Naive thymus-derived CD8-positive, alpha-beta T cell (primary cell): ENCODE measurements at regions not wholly inside any gene's neighbourhood (a gene's known extent, or its start where the extent isn't known, plus 50 kb on each side); places are given as distances from the start of the nearest gene placed in this dataset.

Experiments
- ATAC-seq, 2 donors: fragments of 150-1000 bp; cut with Tn5 transposase in 1 of 2; sonication (Bioruptor Pico), chemical (Tn5 transposase) in 1 of 2; 1 replicate in 1 of 2; 2 replicates in 1 of 2; pipeline ENCODE4 v1.10.0; 2021; ENCODE audit warnings: mild to moderate bottlenecking in 2 of 2, moderate library complexity in 2 of 2
- POLR2A ChIA-PET: fragments of 350-600 bp; sonication (Branson Sonifier 250); formaldehyde crosslinking; loops from one replicate; lab custom pipeline; 2021; ENCODE audit warnings: antibody characterized with exemption; lab: Charles Lee
- DNase-seq, 10 donors: peaks; one replicate each; pipeline versions ENCODE4 v3.0.0 to v3.0.0-alpha.2; 2020 to 2022
- H3K27ac Mint-ChIP-seq, 10 donors: one replicate each; pipeline ENCODE4 v1.8.0; 2020 to 2022; ENCODE audit warnings: mild to moderate bottlenecking in 10 of 10, mixed read lengths in 10 of 10, moderate library complexity in 4 of 10, inconsistent platforms in 1 of 10
- H3K27me3 Mint-ChIP-seq, 5 donors: one replicate each; pipeline ENCODE4 v1.8.0; 2021 to 2022; ENCODE audit warnings: mixed read lengths in 5 of 5
- H3K36me3 Mint-ChIP-seq, 3 donors: one replicate each; pipeline ENCODE4 v1.8.0; 2020 to 2022; ENCODE audit warnings: mixed read lengths in 3 of 3, mild to moderate bottlenecking in 2 of 3, inconsistent platforms in 1 of 3
- H3K4me1 Mint-ChIP-seq, 4 donors: one replicate each; pipeline ENCODE4 v1.8.0; 2021 to 2022; ENCODE audit warnings: mixed read lengths in 4 of 4
- H3K4me3 Mint-ChIP-seq, 10 donors: one replicate each; pipeline ENCODE4 v1.8.0; 2020 to 2022; ENCODE audit warnings: mild to moderate bottlenecking in 10 of 10, mixed read lengths in 10 of 10, moderate library complexity in 6 of 10, inconsistent platforms in 1 of 10
- H3K9me3 Mint-ChIP-seq, 9 donors: one replicate each; pipeline ENCODE4 v1.8.0; 2020 to 2022; ENCODE audit warnings: mixed read lengths in 9 of 9, mild to moderate bottlenecking in 3 of 9, inconsistent platforms in 1 of 9, moderate library complexity in 1 of 9

- H3K4me1 Mint-ChIP-seq, result no peaks in the 10 kb centered on the region
- no peak for ATAC-seq
- POLR2A ChIA-PET, result no interaction called here
These were observed 91.3 kb upstream of the ADAMTS2 start for GRCh38 chr5:179436321-179437122.

GRCh38 chr5:179435731-179436315, 90.6 kb upstream of the ADAMTS2 start:
- peak overlapping the region in 1 of 10 donors; percentile 51 for H3K27ac Mint-ChIP-seq
- DNase-seq, result no peak
- no peaks in the 10 kb centered on the region for H3K4me1 Mint-ChIP-seq
- ATAC-seq, result no peak
- peaks cover 0 to 21% (median 6%) of the 10 kb centered on the region in 5 donors for H3K27me3 Mint-ChIP-seq
- no peak overlapping the region for H3K4me3 Mint-ChIP-seq
- POLR2A ChIA-PET, result no interaction called here
- peaks cover 0 to 13% (median 2%) of the 10 kb centered on the region in 9 donors for H3K9me3 Mint-ChIP-seq
- peaks cover 0 to 5% (median 0%) of the 10 kb centered on the region in 3 donors for H3K36me3 Mint-ChIP-seq

More at GRCh38 chr5:179436321-179437122, 91.3 kb upstream of the ADAMTS2 start:
- Mint-ChIP-seq H3K36me3 (peaks cover 0 to 5% (median under 1%) of the 10 kb centered on the region in 3 donors), H3K27ac (peak overlapping the region in 1 of 10 donors; percentile 51), H3K4me3 (no peak overlapping the region), H3K27me3 (peaks cover 0 to 22% (median 6%) of the 10 kb centered on the region in 5 donors), H3K9me3 (peaks cover 0 to 13% (median 2%) of the 10 kb centered on the region in 9 donors)
- no peak for DNase-seq

- no peaks in the 10 kb centered on the region for H3K4me1 Mint-ChIP-seq
- H3K4me3 Mint-ChIP-seq, result no peak overlapping the region
- H3K36me3 Mint-ChIP-seq, result peaks cover 0 to 5% (median 0%) of the 10 kb centered on the region in 3 donors
- DNase-seq (no peak), ATAC-seq (no peak)
- POLR2A ChIA-PET, result no interaction called here
- peaks cover 0 to 13% (median 2%) of the 10 kb centered on the region in 9 donors for H3K9me3 Mint-ChIP-seq
- peak overlapping the region in 1 of 10 donors; percentile 9 for H3K27ac Mint-ChIP-seq
- peaks cover 0 to 15% (median 6%) of the 10 kb centered on the region in 5 donors for H3K27me3 Mint-ChIP-seq
These were observed 89.9 kb upstream of the ADAMTS2 start for GRCh38 chr5:179435181-179435580.

- ATAC-seq, result no peak
- POLR2A ChIA-PET, result no interaction called here
- Mint-ChIP-seq H3K27ac (no peak overlapping the region), H3K27me3 (peaks cover 0 to 9% (median 6%) of the 10 kb centered on the region in 5 donors), H3K4me1 (no peaks in the 10 kb centered on the region), H3K36me3 (peaks cover 0 to 5% (median 0%) of the 10 kb centered on the region in 3 donors), H3K9me3 (peaks cover 0 to 13% (median 2%) of the 10 kb centered on the region in 9 donors), H3K4me3 (no peak overlapping the region)
- DNase-seq, result no peak
These were observed 87.3 kb upstream of the ADAMTS2 start for GRCh38 chr5:179432547-179432946.

- Mint-ChIP-seq H3K36me3 (peaks cover 0 to 5% (median 0%) of the 10 kb centered on the region in 3 donors), H3K27me3 (peaks cover 0 to 9% (median 6%) of the 10 kb centered on the region in 5 donors), H3K9me3 (peaks cover 0 to 13% (median 2%) of the 10 kb centered on the region in 9 donors), H3K4me1 (no peaks in the 10 kb centered on the region), H3K4me3 (no peak overlapping the region), H3K27ac (no peak overlapping the region)
- DNase-seq, result no peak
- ATAC-seq, result no peak
- POLR2A ChIA-PET, result no interaction called here
These were observed 86.1 kb upstream of the ADAMTS2 start for GRCh38 chr5:179431221-179431824.

GRCh38 chr5:179430193-179431175, 85.2 kb upstream of the ADAMTS2 start:
- Mint-ChIP-seq H3K27me3 (peaks cover 0 to 6% (median 0%) of the 10 kb centered on the region in 5 donors), H3K4me3 (no peak overlapping the region), H3K9me3 (peaks cover 0 to 13% (median 2%) of the 10 kb centered on the region in 9 donors), H3K27ac (no peak overlapping the region), H3K4me1 (no peaks in the 10 kb centered on the region), H3K36me3 (peaks cover 0 to 5% (median 0%) of the 10 kb centered on the region in 3 donors)
- POLR2A ChIA-PET, result no interaction called here
- DNase-seq, result no peak
- no peak for ATAC-seq

- H3K36me3 Mint-ChIP-seq, result no peaks in the 10 kb centered on the region
- H3K9me3 Mint-ChIP-seq, result peaks cover 0 to 4% (median 0%) of the 10 kb centered on the region in 9 donors
- ATAC-seq (no peak), DNase-seq (no peak)
- H3K27ac Mint-ChIP-seq, result no peak overlapping the region
- H3K4me1 Mint-ChIP-seq, result no peaks in the 10 kb centered on the region
- POLR2A ChIA-PET, result interaction anchor here (0.8 kb wide), 1 partner anchor 13 kb away, joined by 3 read pairs; no protein-coding TSS in a partner anchor
- H3K4me3 Mint-ChIP-seq, result no peak overlapping the region
- H3K27me3 Mint-ChIP-seq, result peaks cover 0 to 9% (median 0%) of the 10 kb centered on the region in 5 donors
These were observed 82.4 kb upstream of the ADAMTS2 start for GRCh38 chr5:179427676-179428056.

- ATAC-seq, result no peak
- Mint-ChIP-seq H3K4me3 (no peak overlapping the region), H3K4me1 (no peaks in the 10 kb centered on the region), H3K27ac (no peak overlapping the region), H3K27me3 (peaks cover 0 to 14% (median 0%) of the 10 kb centered on the region in 5 donors), H3K9me3 (no peaks in the 10 kb centered on the region), H3K36me3 (no peaks in the 10 kb centered on the region)
- DNase-seq, result no peak
- POLR2A ChIA-PET, result interaction anchor here (0.8 kb wide), 1 partner anchor 12 kb away, joined by 3 read pairs; no protein-coding TSS in a partner anchor
These were observed 81.9 kb upstream of the ADAMTS2 start for GRCh38 chr5:179427032-179427675.

- POLR2A ChIA-PET, result no interaction called here
- H3K27me3 Mint-ChIP-seq, result peaks cover 0 to 28% (median 4%) of the 10 kb centered on the region in 5 donors
- no peak for DNase-seq
- H3K4me3 Mint-ChIP-seq, result no peak overlapping the region
- no peak for ATAC-seq
- no peaks in the 10 kb centered on the region for H3K9me3 Mint-ChIP-seq
- H3K36me3 Mint-ChIP-seq, result no peaks in the 10 kb centered on the region
- no peak overlapping the region for H3K27ac Mint-ChIP-seq
- no peaks in the 10 kb centered on the region for H3K4me1 Mint-ChIP-seq
These were observed 77.7 kb upstream of the ADAMTS2 start for GRCh38 chr5:179422908-179423481.

- ATAC-seq, result no peak
- H3K4me1 Mint-ChIP-seq, result no peaks in the 10 kb centered on the region
- H3K27ac Mint-ChIP-seq, result no peak overlapping the region
- no peak overlapping the region for H3K4me3 Mint-ChIP-seq
- no peaks in the 10 kb centered on the region for H3K9me3 Mint-ChIP-seq
- POLR2A ChIA-PET, result no interaction called here
- H3K27me3 Mint-ChIP-seq, result peaks cover 0 to 28% (median 8%) of the 10 kb centered on the region in 5 donors
- no peak for DNase-seq
- no peaks in the 10 kb centered on the region for H3K36me3 Mint-ChIP-seq
These were observed 77.1 kb upstream of the ADAMTS2 start for GRCh38 chr5:179422213-179422855.
